C1 segment of cervical spinal cord (tissue), 14 donors: ENCODE measurements at regions not wholly inside any gene's neighbourhood (a gene's known extent, or its start where the extent isn't known, plus 50 kb on each side); places are given as distances from the start of the nearest gene placed in this dataset.

Source experiments
- DNase-seq, 14 donors: peaks; one replicate each; lab custom pipeline; 2025; lab: John Stamatoyannopoulos, UW

DNA sequence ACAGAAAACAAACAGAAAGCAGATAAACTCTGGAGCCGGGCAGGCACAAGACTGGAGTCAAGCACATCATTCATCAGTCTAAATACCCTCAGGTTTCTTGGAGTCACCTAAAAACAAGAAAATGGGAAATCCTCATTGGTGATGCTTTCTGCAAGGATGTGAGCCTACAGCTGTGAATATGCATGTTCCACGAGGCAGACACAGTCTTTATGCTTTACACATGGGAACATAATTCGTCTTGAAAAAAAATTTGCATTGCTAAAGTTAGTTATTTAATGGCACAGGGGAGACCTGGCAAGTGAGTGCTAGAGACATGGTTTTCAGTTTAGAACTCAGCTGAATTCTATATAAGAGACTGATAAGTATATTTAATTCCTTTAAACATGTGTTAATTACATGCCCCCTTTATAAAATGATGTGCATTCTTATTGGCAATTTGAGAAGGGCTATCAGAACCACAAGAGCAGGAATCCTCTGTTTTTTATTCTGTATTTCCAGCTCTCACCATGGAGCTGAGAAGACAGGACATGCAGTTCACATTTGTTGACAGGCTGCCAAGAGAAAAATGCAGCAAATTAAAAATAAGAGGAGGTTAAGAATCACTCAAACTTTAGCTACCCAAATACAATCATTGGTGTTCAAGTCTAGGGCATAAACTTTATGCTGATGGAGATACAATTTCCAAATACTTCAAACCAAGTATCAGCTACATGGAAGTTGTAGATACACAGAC, 438.0 kb upstream of the MPDZ start:
- DNase-seq = no peak

GRCh38 chr9:13716601-13717321, 437.3 kb upstream of the MPDZ start:
- no peak for DNase-seq

DNA sequence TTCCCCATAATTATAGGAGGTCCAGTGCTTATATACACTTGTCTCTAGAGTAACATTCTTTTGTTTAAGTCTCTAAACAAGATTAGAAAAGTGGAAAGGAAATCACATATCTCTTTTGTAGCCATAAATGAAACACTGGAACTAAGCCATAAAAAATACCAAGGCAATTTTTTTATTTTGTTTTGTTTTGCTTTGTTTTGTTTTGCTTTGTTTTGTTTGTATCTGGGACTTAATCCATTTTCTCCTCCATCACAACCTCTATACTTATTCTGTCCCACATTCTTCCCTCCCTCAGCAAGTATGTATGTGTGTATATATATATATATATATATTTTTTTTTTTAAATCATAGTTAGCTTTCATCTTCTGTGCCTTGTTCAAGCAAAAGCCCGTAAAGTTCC, 436.6 kb upstream of the MPDZ start:
- DNase-seq = no peak

GRCh38 chr9:13715430-13715829, 435.9 kb upstream of the MPDZ start:
- DNase-seq = no peak

- DNase-seq = no peak
Observed at GRCh38 chr9:13707612-13708576, 428.4 kb upstream of the MPDZ start.

GRCh38 chr9:13705918-13706317, 426.4 kb upstream of the MPDZ start:
- no peak for DNase-seq

DNA sequence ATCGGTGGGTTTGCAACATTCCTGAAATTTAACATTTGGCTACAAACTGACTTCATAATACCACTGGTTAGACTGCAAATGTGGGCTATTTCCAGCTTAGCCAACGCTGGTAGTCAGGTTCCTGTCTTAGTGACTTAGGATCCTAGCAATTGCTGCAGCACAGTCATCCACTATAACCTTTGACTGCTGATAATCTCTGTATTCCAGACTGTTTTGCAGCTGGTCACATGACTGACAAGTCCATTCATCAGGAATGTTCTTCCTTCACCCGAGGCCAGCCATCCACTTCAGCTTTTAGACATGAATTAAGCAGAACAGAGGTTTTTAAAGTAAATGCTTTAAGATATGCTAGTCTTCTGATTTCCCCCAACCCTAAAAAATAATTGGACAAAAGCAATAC, 425.9 kb upstream of the MPDZ start:
- no peak for DNase-seq

- DNase-seq = no peak
Observed at GRCh38 chr9:13690595-13690994, 411.1 kb upstream of the MPDZ start.

GRCh38 chr9:13689925-13690324, 410.4 kb upstream of the MPDZ start:
- DNase-seq = no peak

DNA sequence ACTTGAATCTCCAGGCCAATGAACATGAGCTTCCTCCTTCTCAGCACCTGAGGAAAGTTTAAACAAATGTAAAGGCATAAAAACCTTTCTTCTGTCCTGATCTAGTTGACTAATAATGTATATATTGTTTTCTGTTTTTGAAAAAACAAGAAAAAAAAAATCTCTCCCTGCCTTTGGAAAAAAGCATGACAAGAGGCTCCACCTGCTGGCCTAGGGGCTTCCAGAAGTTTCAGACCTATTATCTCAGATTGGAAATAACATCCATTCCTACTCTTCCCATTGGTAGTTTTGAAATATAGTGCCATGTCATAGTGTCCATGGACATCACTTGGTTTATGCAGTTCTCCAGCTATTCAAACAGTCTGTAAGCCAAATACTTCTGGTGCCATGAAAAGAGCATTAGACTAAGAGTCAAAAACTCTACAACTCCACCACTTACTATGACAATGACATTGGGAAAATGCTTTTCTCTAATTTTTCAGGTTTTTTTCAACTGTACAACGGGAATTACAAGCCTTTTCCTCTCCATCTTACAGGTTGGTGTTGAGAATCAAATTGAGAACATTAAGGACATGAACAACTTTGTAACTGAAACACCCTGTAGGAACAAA, 409.6 kb upstream of the MPDZ start:
- peak in 3 of 14 donors; percentile 12 to 16 (median 14) for DNase-seq

- DNase-seq = peak in 2 of 14 donors; percentile 5 to 14
Observed at GRCh38 chr9:13688223-13688989, 408.9 kb upstream of the MPDZ start.

DNA sequence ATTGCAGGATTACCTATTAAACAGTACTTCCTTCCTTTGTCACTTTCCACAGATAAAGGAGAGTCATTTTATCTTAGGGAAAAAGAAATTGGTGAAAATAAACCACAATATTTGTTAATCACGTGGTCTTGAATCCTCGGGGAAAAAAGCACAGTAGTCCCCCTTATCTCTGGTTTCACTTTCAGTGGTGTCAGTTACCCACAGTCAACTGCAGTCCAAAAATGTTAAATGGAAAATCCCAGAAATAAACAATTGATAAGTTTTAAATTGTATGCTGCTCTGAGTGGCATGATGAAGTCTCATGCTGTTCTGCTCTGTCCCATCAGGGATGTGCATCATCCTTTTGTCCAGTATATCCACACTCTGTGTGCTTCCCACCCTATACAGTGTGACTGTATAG, 405.2 kb upstream of the MPDZ start:
- DNase-seq = no peak

GRCh38 chr9:13677801-13678200, 398.3 kb upstream of the MPDZ start:
- DNase-seq = no peak

- no peak for DNase-seq
Observed at GRCh38 chr9:13675638-13676000, 396.1 kb upstream of the MPDZ start.

GRCh38 chr9:13674926-13675637, 395.6 kb upstream of the MPDZ start:
- DNase-seq = no peak

GRCh38 chr9:13673348-13673747, 393.9 kb upstream of the MPDZ start:
- no peak for DNase-seq

- no peak for DNase-seq
Observed at GRCh38 chr9:13665418-13666066, 386.1 kb upstream of the MPDZ start.

DNA sequence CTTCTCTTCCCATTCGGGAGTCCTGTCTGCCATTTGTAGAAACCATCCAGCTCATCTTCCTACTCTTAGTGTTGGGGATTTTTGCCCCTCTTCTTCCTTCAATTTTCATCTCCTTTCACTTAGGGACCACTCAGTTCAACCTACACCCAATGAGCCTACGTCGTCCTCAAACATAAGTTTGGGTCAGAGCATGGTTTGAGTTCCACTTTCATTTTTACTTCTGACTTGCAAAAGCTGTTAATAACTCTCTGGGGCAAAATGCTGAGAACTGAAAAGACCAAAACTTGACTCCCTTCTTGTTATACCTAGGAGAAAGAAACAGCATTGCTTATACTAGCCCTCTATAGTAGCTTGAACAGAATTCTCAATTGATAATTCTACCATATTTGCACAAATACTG, 381.5 kb upstream of the MPDZ start:
- no peak for DNase-seq

GRCh38 chr9:13651969-13652663, 372.6 kb upstream of the MPDZ start:
- DNase-seq = no peak
